ENCODE measurements at regions not wholly inside any gene's neighbourhood (a gene's known extent, or its start where the extent isn't known, plus 50 kb on each side); places are given as distances from the start of the nearest gene placed in this dataset.

- Mint-ChIP-seq H3K27me3 (ENCODE audit: low read depth) (peaks cover 11% of the 10 kb centered on the region), H3K36me3 (ENCODE audit: low read depth) (no peaks in the 10 kb centered on the region), H3K27ac (ENCODE audit: unreplicated experiment) (no peak overlapping the region), H3K9me3 (no peaks in the 10 kb centered on the region), H3K4me3 (no peak overlapping the region), H3K4me1 (no peaks in the 10 kb centered on the region)
- no peak for DNase-seq (ENCODE audit: low read depth, low spot score)
- TF ChIP-seq CTCF (conservative IDR thresholded peaks at IDR 0.05) = no peak
These were observed 66.9 kb upstream of the TMEM215 start for GRCh38 chr9:32716425-32716824.

GRCh38 chr9:32716955-32717543 lies 66.3 kb upstream of the TMEM215 start:
- Mint-ChIP-seq H3K4me3 (no peak overlapping the region), H3K27me3 (ENCODE audit: low read depth) (peaks cover 11% of the 10 kb centered on the region), H3K4me1 (peaks cover 3% of the 10 kb centered on the region), H3K36me3 (ENCODE audit: low read depth) (no peaks in the 10 kb centered on the region), H3K27ac (ENCODE audit: unreplicated experiment) (no peak overlapping the region), H3K9me3 (no peaks in the 10 kb centered on the region)
- TF ChIP-seq CTCF (conservative IDR thresholded peaks at IDR 0.05) = no peak
- no peak for DNase-seq (ENCODE audit: low read depth, low spot score)

GRCh38 chr9:32722704-32723103 lies 60.6 kb upstream of the TMEM215 start:
- DNase-seq (ENCODE audit: low read depth, low spot score) = no peak
- no peak overlapping the region for H3K4me3 Mint-ChIP-seq
- TF ChIP-seq CTCF (conservative IDR thresholded peaks at IDR 0.05) = no peak
- no peaks in the 10 kb centered on the region for H3K36me3 Mint-ChIP-seq (ENCODE audit: low read depth)
- peaks cover 1% of the 10 kb centered on the region for H3K9me3 Mint-ChIP-seq
- H3K4me1 Mint-ChIP-seq = peaks cover 23% of the 10 kb centered on the region
- H3K27me3 Mint-ChIP-seq (ENCODE audit: low read depth) = peaks cover 8% of the 10 kb centered on the region
- no peak overlapping the region for H3K27ac Mint-ChIP-seq (ENCODE audit: unreplicated experiment)

- no peak for DNase-seq (ENCODE audit: low read depth, low spot score)
- H3K36me3 Mint-ChIP-seq (ENCODE audit: low read depth) = peaks cover 3% of the 10 kb centered on the region
- H3K27me3 Mint-ChIP-seq (ENCODE audit: low read depth) = peaks cover under 1% of the 10 kb centered on the region
- TF ChIP-seq CTCF (conservative IDR thresholded peaks at IDR 0.05) = no peak
- H3K4me1 Mint-ChIP-seq = peaks cover 23% of the 10 kb centered on the region
- H3K27ac Mint-ChIP-seq (ENCODE audit: unreplicated experiment) = peak overlapping the region; percentile 44
- peaks cover 10% of the 10 kb centered on the region for H3K9me3 Mint-ChIP-seq
- H3K4me3 Mint-ChIP-seq = no peak overlapping the region
These were observed 59.5 kb upstream of the TMEM215 start for GRCh38 chr9:32723789-32724325.

GRCh38 chr9:32725066-32725860 lies 58.1 kb upstream of the TMEM215 start:
- Mint-ChIP-seq H3K9me3 (peaks cover 10% of the 10 kb centered on the region), H3K36me3 (ENCODE audit: low read depth) (peaks cover 3% of the 10 kb centered on the region), H3K4me3 (no peak overlapping the region), H3K4me1 (peaks cover 23% of the 10 kb centered on the region), H3K27ac (ENCODE audit: unreplicated experiment) (peak overlapping the region; percentile 1), H3K27me3 (ENCODE audit: low read depth) (no peaks in the 10 kb centered on the region)
- no peak for TF ChIP-seq CTCF (conservative IDR thresholded peaks at IDR 0.05)
- DNase-seq (ENCODE audit: low read depth, low spot score) = no peak
